A673 (cell line): ENCODE measurements at regions not wholly inside any gene's neighbourhood (a gene's known extent, or its start where the extent isn't known, plus 50 kb on each side); places are given as distances from the start of the nearest gene placed in this dataset.

ENCODE experiments used
- EZH2 ChIP-seq: fragments of 200-600 bp; sonication (generic); IDR thresholded peaks from 2 replicates; pipeline ENCODE4 v1.6.1; 2017; ENCODE audit warnings: borderline replicate concordance, low read depth, mild to moderate bottlenecking, mixed read lengths, antibody characterized with exemption, low read length; ENCODE audit not compliant: poor library complexity, severe bottlenecking
- TF ChIP-seq, protein P1 (sequence below): fragments of 300-800, 200-600 bp; sonication (generic); conservative IDR thresholded peaks from 2 replicates; pipeline ENCODE4 v1.5.1; 2017; ENCODE audit warnings: low read depth, mild to moderate bottlenecking, antibody characterized with exemption, low read length, moderate library complexity, mixed read lengths

- TF ChIP-seq, protein P1, sequence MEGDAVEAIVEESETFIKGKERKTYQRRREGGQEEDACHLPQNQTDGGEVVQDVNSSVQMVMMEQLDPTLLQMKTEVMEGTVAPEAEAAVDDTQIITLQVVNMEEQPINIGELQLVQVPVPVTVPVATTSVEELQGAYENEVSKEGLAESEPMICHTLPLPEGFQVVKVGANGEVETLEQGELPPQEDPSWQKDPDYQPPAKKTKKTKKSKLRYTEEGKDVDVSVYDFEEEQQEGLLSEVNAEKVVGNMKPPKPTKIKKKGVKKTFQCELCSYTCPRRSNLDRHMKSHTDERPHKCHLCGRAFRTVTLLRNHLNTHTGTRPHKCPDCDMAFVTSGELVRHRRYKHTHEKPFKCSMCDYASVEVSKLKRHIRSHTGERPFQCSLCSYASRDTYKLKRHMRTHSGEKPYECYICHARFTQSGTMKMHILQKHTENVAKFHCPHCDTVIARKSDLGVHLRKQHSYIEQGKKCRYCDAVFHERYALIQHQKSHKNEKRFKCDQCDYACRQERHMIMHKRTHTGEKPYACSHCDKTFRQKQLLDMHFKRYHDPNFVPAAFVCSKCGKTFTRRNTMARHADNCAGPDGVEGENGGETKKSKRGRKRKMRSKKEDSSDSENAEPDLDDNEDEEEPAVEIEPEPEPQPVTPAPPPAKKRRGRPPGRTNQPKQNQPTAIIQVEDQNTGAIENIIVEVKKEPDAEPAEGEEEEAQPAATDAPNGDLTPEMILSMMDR, result no peak
- no peak for TF ChIP-seq EZH2
Observed at GRCh38 chr6:18632670-18633410, 245.7 kb downstream of the RNF144B start.
